ENCODE measurements at regions not wholly inside any gene's neighbourhood (a gene's known extent, or its start where the extent isn't known, plus 50 kb on each side); places are given as distances from the start of the nearest gene placed in this dataset.
"Not testable (repeated sequence)": the region's sequence is repeated elsewhere in the genome, so short reads cannot be mapped to it uniquely, and the experiment has no call there.

- not testable (repeated sequence) for TF ChIP-seq CTCF (IDR thresholded peaks at IDR 0.05); EZH2 (IDR thresholded peaks at IDR 0.05; ENCODE audit: borderline replicate concordance, insufficient read depth, low read depth, low read length, poor library complexity, severe bottlenecking)
Measured at GRCh38 chr5:91479376-91479775, 96.3 kb upstream of the ARRDC3 start.

Data from B cell (primary cell).